SHP77 treated with DMSO at 0.1 percent for 48 hours (cell line): ENCODE measurements at regions not wholly inside any gene's neighbourhood (a gene's known extent, or its start where the extent isn't known, plus 50 kb on each side); places are given as distances from the start of the nearest gene placed in this dataset.

ENCODE experiments used
- DNase-seq: peaks from one replicate; lab custom pipeline; 2025; lab: John Stamatoyannopoulos, UW

DNA sequence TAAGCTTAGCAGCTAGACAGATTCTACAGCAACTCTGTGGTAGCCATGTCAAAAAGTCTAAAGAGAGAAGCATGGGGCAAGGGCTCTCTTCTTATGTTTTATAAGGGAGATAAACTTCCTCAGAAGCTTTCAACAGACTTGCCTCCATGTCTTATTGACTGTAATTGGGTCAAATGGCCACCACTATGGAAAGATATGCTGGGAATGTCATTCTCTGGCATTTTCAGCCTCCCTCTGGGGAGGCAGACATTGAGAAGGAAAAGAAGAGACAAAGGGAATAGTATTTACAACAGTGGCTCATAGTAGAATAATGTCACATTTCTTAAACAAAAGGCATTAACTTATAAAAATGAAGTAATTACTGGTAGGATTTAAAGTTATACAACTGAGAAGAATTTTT is 1964.5 kb upstream of the PIK3C3 start:
- no peak for DNase-seq

DNA sequence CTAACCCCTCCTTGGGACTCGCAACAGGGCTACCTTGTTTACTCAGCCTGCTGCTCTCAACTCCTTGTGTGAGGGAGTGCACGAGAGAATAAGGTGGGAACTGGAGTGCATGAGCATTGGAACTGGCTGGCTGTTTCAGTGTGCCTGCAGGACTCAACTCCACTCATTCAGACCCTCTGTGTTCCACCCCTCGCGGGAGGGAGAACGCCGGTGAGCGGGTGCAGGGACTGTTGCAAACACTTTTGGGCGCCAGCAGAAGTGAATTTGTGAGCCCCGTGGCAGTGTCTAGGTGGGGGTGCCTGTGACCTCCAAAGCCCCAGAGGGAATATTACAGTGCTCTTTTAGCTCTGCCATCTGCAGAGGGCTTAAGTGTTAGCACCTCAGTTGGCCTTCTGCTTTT is 1978.3 kb upstream of the PIK3C3 start:
- no peak for DNase-seq

DNA sequence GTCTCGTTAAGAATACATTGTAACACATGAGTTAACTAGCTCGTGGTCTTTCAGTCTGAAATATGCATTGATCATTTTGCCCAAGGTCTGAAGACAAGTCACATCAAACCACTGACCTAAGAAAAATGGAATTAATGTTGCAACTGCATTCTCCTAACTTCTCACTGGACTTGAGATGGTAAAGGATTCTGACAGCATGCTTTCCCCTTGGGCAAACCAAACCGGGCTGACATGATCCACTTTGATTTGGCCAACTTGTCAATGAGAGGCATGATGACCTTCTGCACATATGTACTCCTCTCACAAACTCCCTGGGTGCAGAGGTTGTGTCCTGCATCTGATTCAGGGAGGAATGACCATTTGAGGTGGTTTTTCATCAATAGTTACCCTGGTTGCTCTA is 1982.5 kb upstream of the PIK3C3 start:
- DNase-seq = no peak

DNA sequence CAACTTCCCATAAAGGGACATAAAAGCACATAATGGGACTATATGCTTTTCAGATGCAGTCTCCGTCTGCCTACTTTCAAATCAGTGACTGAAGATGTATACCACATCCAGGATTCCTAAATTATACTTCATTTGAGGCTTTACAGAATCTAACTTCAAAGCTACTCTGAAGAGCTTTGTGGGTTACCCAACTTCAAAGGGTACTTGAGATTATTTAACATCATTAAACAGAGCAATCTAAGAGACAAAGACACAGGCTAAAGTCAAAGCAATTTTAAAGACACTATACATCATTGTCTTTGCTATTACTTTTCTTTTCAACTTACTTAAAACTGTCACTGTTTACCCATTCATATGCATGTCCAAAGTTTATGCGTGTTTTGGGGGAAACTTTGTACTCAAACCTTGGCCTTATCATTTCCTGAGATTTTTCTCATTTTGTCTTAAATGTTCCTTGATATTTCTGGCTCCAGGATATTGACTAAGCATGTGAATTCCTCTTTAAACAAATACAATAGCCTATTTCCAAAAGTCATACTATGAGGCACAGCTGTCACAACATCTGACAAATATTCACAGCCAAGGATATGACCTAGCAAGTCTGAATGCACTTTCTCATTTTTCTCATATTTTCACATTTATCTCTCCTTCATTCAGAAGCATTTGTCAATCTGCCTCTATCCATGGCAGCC is 1985.1 kb upstream of the PIK3C3 start:
- DNase-seq = no peak

DNA sequence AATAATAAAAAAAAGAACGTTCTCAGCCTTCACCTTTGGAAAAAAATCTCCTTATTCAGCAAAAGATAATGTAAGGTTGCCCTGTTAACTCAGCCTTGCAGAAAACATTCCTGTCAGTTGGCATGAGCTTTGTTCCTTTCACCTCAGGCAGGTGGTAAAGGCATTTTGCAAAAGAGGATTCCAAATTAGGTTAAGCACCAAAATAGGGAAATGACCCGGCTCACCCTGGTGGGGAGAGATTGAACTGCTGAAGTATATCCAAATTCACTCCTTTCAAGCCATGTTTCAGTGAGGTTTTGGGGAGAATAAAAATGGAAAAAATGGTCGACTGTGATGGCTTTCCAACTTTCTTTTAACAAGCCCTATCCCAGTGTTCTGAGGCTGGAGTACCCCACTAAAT is 1988.8 kb upstream of the PIK3C3 start:
- DNase-seq = no peak

DNA sequence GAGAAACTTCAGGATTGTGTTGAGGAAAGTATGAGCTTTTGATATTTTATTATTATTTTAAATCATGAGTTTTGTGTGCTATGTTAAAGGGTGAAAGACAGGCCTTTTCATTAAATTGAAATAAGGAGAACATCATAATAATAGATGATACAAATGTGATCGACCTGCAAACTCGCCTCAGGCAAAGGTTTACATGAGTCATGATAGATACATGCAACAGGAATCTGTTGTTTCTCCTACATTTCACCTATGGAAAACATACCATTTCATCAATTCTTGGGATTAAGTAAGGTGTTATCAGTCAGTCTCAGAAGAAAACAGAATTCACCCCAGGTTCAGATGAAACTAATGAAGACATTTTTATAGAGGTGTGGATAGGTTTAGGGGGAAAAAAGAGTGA is 1992.5 kb upstream of the PIK3C3 start:
- no peak for DNase-seq

DNA sequence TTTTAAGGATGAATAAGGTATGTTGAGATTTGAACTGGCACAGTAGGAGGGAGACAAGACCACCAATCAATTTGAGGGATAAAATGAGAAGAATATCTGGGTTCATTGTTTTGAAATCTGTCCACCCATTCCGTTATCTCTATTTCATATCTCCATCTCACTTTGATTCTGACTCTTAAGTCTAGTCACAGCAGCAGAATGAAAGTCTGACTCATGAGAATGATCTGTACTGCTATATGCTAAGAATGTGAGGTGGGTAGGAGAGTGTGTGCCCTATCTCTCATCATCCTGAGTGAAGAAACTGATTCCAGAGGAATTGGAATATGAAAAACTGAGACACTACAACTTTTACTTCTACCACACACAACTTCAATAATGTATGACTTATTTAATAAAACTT is 1994.5 kb upstream of the PIK3C3 start:
- DNase-seq = no peak

DNA sequence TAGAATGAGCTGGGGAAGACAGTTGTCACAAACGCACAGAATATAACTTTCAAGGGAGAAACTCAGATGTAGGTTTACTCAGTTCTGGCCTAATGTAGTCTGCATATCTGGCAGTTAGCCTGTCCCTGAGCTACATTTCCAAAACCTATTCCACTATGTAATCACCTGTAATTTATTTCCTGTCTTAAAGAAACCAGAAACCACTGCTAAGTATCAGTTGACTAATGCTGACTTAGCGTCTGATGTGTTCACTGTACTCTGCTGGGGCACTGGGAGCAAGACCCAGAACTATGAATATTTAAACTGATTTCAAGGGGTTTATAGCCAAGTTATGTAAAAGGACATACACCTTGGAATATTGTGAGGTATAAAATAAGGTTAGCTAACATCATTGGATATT is 1995.2 kb upstream of the PIK3C3 start:
- no peak for DNase-seq

DNA sequence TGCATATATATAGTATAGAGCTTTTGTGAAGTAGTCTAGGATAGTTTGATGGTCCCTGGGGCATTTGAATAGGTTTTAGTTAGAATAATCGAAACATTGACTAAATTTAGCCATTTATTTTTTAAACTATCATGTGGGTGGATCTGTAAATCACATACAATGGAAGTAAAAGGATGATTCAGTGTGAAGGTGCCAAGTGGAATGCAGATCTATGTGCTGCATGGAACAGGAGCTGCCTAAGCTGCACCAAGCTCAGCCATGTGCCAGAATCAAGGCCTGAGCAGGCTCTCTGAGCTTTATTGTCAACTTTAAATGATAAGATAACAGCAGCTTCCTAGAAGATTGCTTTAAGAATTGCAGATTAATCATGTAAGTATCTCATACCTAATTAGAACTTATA is 1996.2 kb upstream of the PIK3C3 start:
- DNase-seq = no peak

DNA sequence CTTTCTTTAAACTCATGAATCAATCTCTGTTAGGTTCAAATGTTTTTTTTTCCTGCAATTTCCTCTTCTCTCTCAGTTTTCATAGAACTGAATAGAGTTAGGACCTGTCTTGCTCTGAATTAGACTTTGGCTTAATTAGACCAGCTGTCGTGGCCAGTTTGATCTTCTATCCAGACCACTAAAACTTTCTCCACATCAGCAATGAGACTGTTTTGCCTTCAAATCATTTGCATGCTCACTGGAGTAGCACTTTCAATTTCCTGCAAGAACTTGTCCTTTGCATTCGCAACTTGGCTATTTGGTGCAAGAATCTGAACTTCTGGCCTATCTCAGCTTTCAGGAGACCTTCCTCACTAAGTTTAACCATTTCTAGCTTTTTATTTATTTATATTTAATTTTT is 2002.2 kb upstream of the PIK3C3 start:
- no peak for DNase-seq

DNA sequence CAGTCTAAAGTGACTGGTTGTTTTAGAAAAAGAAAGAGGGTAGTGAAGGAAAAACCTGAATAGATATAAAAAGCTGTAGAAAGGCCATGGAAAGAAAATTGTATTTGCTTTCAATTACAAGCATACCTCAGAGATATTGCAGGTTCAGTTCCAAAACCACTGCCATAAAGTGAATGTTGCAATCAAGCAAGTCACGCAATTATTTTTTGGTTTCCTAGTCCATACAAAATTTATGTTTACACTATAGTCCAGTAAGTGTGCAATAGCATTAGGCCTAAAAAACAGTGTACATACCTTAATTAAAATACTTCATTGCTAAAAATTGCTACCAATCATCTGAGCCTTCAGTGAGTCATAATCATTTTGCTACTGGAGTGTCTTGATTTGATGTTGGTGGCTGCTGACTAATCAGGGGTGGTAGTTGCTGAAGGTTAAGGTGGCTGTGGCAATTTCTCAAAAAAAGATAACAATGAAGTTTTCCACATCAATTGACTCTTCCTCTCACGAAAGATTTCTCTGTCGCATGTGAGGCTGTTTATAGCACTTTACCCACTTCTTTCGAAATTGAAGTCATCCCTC is 2003.8 kb upstream of the PIK3C3 start:
- no peak for DNase-seq

DNA sequence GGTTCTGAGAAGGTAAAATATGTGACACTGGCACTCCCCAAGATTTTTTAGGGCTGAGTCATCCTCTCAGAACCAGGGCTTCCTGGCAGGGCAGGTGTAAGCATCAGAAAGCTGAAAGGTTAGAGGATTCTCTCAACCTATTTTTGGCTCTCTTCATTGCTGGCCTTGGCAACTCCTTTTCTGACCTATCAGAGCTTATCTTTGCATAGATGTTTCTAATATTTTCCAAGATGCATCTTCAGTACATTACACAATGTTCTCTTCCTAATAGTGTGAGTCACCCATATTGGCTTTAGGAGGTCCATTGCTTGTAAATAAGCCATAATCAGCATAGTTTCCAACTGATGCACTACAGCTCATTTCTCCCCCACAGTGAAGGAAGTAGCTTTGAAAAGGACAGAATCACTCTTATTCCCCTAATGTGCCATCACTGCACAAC is 2008.4 kb upstream of the PIK3C3 start:
- peak; percentile 35 for DNase-seq

DNA sequence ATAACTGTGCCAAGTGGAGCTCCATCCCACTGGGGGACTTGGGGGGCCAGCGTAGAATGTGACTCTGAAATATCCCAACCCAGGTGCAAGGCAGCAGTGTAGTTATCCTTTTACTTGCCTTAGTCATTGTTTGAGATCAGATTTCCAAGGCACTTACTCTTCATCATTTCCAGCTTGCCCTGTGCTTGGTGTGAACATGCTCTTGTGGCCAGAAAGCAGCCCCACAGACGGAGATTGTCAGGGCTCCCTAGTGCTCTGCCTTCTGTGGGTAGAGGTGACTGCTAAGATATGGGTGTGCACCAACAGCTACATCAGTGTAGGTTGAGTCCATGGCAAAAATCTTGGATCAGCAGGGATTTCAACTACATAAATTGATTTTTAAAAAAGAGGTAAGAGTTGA is 2010.0 kb upstream of the PIK3C3 start:
- no peak for DNase-seq

DNA sequence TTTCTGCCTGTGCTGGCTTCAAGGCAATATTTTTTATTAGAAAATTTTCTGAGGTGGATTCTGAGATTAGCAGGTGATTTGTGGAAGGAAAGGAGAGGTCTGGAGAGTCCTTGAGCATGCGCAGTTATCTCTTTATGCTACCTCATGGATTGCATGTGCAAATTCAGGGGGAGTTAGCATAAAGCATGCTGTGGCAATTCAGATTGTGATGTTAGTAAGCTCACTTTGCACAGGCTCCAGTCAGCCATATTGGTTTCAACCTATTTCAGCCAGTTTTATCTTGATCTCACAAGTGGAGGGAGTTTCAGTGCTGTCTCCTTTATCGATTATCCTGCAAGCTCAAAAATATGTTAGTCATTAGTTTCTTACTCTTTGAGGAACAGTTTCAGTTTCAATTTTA is 2012.3 kb upstream of the PIK3C3 start:
- no peak for DNase-seq

DNA sequence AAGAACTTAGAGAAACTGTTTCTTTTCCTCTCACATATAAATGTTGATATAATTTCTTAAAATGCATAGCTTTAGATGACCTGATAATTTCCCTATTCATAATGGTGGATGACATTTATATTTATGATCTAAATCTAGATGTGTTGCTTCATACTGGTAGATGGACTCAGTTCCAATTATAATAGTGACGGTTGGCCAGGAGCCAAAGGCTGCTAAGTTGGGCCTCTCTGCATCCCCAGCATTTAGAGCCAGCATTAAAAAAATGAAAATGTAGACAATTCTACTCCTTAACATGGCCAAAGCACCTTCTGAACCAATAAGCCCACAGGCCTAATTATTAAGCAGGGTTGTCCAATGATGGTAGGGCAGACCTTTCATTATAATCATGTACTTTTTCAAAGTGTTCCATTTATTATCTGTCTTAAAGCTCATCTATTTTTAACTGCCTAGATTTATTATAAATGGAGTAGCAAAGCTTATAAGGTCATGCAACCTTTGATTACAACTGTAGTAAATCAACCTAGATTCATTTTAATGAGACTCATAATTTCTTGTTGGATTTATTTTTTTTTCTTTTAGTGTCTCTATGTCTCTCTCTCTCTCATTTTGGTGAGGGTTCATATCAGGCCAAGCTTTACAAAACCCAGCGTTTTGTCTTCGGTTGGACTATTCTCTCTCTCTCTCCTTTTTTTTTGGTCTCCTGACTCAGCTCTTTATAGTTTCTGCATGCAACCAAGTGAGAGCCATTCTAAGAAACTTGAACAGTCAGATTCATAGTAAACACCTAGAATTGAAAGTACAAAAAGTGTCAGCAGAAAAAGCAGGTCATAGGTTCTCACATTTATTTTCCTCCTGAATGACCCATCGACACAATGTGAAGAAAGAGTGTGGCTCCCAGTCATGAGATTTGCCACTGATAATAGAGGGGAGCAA is 2016.1 kb upstream of the PIK3C3 start:
- no peak for DNase-seq

DNA sequence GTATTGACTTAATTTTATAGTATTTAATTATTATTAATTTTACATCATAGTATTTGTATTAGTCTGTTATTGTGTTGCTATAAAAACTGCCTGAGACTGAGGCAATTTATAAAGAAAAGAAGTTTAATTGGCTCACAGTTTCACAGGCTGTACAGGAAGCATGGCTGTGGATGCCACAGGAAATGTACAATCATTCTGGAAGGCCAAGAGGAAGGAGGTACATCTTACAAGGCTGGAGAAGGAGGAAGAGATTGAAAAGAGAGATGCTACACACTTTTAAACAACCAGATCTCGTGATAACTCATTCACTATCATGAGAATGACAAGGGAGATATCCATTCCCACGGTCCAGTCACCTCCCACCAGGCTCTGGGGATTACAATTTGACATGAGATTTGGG is 2019.4 kb upstream of the PIK3C3 start:
- no peak for DNase-seq

DNA sequence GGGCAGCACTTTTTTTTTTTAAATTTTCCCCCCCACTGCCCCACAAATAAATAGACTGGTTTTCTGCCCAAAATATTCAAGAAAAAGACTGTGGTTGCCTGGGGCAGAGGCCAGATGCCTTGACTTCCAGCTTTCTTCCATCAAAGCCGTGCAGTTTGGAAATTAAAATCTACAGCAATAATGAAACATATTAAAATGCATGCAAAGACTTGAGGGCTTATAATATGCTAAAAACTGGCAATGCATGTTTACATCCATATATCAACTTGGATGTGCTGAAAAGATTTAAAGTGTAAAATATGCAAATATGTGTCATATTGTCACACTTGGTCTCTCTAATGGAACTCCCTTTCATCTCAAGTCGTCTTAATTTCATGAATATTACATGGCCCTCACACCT is 2036.2 kb upstream of the PIK3C3 start:
- DNase-seq = no peak

DNA sequence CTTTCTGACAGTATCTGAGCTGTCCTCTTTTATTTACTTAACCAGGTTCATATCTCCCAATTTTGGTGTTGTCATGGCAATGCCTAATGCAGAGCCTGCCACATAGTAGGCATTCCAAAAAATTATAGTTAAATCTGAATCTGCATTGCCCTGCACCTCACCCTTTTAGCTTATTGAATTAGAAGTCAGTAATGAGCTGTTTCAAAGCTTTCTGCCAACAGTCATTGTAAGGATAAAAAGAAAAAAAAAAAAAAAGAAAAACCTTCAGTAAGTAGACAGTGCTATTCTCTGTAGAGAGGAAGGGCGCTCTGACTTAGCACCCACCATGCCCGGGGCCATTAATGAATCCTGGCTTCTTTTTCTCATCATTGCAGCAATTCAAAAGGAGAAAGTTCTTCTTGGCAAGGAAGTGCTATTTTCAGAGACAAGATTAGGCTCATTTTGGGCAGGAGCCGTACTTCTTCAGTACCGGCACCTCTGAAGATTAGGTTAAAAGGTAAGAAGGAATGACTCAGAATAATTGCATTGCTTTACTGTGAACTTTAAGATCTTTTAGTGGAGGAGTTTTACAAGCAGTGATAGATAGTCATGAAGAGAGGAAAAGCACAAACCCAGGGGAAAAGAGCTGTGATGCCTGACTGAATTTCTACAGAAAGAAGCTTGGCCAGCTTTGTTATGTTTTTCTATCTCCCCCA is 2041.2 kb upstream of the PIK3C3 start:
- no peak for DNase-seq

DNA sequence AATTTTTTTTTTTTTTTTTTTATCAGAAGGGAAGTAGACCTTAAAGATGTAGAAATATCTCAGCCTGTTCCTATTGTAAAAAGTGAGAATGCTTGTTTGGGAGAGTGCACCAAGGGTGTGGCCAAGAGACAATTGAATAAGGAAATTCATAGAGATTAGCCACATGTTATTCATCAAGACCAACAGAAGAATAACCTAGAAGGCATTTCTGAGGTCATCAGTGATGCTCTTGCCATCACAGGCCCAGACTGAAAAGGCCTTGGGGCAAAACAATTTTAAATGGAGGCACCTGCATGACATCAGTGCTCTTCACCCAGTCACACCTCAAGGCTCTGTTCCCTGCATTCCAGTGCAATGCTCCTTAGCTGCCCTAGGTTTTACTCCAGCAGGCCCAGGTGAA is 2043.3 kb upstream of the PIK3C3 start:
- DNase-seq = no peak

DNA sequence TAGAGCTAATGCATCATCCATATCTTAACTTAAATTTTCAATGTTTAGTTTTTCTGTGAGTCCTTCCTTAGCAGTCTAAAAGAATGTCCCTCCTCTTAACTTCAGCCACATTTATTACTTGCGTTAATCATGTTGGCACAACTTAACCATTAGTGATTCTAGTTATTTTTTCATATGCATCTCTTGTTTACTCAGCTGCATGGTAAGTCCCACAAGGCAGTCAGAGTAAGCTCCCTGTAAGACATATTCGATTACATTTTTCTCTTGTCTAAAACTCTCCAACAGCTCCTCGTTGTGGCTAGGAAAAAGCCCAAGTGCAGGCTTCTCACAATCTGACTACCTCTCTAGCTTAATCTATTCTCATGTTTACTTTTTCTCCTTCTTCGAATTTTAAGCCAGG is 2045.3 kb upstream of the PIK3C3 start:
- peak; percentile 73 for DNase-seq

DNA sequence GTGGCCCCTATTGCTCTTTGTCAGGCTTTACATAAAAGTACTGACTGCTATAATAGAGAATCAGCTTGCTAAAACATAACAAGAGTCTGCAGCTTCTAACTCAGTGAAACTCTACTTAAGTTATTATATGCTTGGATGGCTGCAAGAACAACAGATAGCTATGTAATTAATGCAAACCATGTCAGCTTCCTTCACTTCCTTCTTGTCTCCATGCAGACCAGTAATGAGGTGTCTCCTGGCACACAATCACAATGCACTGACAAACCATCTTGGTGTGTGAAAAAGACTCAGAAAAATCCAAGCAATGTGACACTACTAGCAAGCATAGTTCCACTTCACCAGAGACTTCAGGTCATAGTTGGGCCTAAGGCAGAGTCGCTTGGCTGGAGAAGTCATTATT is 2068.9 kb upstream of the PIK3C3 start:
- DNase-seq = no peak

DNA sequence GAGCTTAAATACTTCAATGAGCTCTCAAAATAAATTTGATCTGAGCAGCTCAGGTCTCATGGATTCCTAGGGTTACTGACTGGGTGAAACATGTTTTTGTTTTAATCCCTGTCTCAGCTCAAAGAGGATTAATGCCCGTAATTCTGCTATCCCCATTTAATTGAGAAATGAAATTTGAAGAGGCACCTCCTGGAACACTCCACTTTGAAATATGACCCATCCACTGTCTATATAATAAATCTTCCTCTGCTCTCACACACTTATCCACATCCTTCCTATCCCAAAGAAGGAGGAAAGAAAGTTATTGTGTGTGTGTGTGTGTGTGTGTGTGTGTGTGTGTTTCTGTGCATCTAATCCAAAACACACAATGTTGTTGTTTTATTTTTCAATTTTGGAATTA is 2082.4 kb upstream of the PIK3C3 start:
- no peak for DNase-seq

DNA sequence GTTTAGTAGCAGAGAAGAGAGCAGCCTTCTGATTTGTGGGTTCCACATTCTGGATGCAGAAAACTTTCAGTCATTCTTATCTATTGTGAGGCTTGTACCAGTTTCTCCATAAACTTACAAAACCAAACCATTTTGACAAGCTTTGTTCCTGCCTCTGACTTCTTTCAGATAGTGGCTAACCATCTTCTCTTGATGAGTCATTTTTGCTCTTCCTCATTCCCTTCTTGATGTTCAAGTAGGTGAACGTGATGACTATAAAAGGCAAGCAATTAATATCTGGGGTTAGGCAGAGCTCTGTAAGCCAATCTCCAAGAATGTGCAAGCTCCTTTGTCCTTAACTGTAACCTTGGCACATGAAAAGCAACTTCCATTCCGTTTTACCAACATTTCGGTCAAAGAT is 2083.1 kb upstream of the PIK3C3 start:
- no peak for DNase-seq
